Left lung (tissue), 4 donors: ENCODE measurements at regions not wholly inside any gene's neighbourhood (a gene's known extent, or its start where the extent isn't known, plus 50 kb on each side); places are given as distances from the start of the nearest gene placed in this dataset.

Experiments
- ATAC-seq: fragments of 200-7000 bp; cut with Tn5 transposase; one replicate; pipeline ENCODE4 v1.9.1; 2020; ENCODE audit warnings: moderate library complexity
- DNase-seq, 4 donors: peaks; one replicate each; pipeline ENCODE4 v3.0.0-alpha.2; 2013 to 2020
- H3K27ac ChIP-seq, 2 donors: fragments of 200-600 bp; sonication (generic) in 1 of 2; one replicate each; pipeline versions ENCODE4 v1.5.0 to v1.8.0; 2020 to 2021
- H3K27me3 ChIP-seq, 2 donors: fragments of 200-600 bp; sonication (generic) in 1 of 2; one replicate each; pipeline versions ENCODE4 v1.5.0 to v1.8.0; 2020 to 2021
- H3K36me3 ChIP-seq, 2 donors: fragments of 200-600 bp; sonication (generic) in 1 of 2; one replicate each; pipeline versions ENCODE4 v1.5.0 to v1.8.0; 2020 to 2021
- H3K4me1 ChIP-seq, 2 donors: fragments of 200-600 bp; one replicate each; pipeline ENCODE4 v1.8.0; 2021
- H3K4me3 ChIP-seq, 2 donors: fragments of 200-600 bp; sonication (generic) in 1 of 2; one replicate each; pipeline versions ENCODE4 v1.5.0 to v1.8.0; 2020 to 2021; ENCODE audit warnings: mild to moderate bottlenecking in 1 of 2
- H3K9me3 ChIP-seq, 2 donors: fragments of 200-600 bp; sonication (generic) in 1 of 2; one replicate each; pipeline versions ENCODE4 v1.5.0 to v1.8.0; 2020 to 2021
- intact Hi-C, 2 donors: fragments of 100-400 bp; cut with DNase I; formaldehyde crosslinking; loops; one replicate each; pipeline versions ENCODE4 v1.11.2 to v1.14.2; 2022
- TF ChIP-seq, protein P1 (sequence below), 2 donors: fragments of 200-600 bp; sonication (generic) in 1 of 2; IDR thresholded peaks; one replicate each; pipeline versions ENCODE4 v1.5.0 to v1.8.0; 2021; ENCODE audit warnings: antibody characterized with exemption in 2 of 2
- donor health status: DM: no; HTN: yes; CAD: no.
- donor health status: DM: no; HTN: no; CAD: no.

GRCh38 chr10:107855301-107856046, 691.0 kb upstream of the SORCS1 start:
- intact Hi-C loops, result no loop called here
- H3K27ac ChIP-seq, result no peak overlapping the region

DNA sequence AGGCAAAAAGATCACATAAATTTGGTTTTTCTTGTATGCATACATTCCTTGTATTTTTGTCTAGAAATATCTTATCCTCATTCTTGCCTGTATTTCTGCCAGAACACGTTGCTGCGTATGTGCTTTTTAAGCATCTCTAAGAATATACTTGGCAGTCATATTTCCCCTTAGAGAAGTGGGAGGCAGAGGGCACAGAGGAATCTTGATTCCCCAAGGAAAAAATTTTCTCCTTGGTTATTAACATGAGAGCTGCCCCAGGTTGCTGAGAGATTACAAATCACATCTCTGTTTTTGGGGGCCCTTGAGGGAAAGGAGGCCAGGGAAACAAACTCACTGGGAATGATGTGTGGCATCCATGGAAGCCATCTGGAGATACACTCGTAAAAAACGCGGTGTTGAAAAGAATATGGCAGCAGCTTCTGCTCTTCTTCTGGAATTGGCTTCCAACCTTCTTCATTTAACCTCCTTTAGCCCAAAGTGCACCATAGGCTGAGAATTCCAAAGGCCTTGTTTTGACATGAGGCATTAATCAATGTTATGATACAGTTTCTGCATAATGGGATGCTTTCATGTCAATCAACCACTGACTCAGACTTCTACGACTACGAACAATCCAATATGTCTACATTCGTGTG, 684.3 kb upstream of the SORCS1 start:
- ATAC-seq (no peak), DNase-seq (no peak)
- H3K9me3 ChIP-seq, result peaks cover 0 to 17% of the 10 kb centered on the region in 2 donors
- H3K4me1 ChIP-seq, result no peaks in the 10 kb centered on the region
- no peaks in the 10 kb centered on the region for H3K27me3 ChIP-seq
- H3K27ac ChIP-seq, result no peak overlapping the region
- H3K4me3 ChIP-seq, result no peak overlapping the region
- TF ChIP-seq, protein P1, sequence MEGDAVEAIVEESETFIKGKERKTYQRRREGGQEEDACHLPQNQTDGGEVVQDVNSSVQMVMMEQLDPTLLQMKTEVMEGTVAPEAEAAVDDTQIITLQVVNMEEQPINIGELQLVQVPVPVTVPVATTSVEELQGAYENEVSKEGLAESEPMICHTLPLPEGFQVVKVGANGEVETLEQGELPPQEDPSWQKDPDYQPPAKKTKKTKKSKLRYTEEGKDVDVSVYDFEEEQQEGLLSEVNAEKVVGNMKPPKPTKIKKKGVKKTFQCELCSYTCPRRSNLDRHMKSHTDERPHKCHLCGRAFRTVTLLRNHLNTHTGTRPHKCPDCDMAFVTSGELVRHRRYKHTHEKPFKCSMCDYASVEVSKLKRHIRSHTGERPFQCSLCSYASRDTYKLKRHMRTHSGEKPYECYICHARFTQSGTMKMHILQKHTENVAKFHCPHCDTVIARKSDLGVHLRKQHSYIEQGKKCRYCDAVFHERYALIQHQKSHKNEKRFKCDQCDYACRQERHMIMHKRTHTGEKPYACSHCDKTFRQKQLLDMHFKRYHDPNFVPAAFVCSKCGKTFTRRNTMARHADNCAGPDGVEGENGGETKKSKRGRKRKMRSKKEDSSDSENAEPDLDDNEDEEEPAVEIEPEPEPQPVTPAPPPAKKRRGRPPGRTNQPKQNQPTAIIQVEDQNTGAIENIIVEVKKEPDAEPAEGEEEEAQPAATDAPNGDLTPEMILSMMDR (IDR thresholded peaks at IDR 0.05), result no peak
- intact Hi-C loops, result no loop called here
- no peaks in the 10 kb centered on the region for H3K36me3 ChIP-seq

More at GRCh38 chr10:107855301-107856046, 691.0 kb upstream of the SORCS1 start:
- no peaks in the 10 kb centered on the region for H3K27me3 ChIP-seq
- TF ChIP-seq, protein P1 (IDR thresholded peaks at IDR 0.05), result no peak
- no peak for DNase-seq
- H3K4me3 ChIP-seq, result no peak overlapping the region
- H3K4me1 ChIP-seq, result no peaks in the 10 kb centered on the region
- peaks cover 0 to 16% of the 10 kb centered on the region in 2 donors for H3K9me3 ChIP-seq
- no peaks in the 10 kb centered on the region for H3K36me3 ChIP-seq
- no peak for ATAC-seq

GRCh38 chr10:107847620-107848019, 683.1 kb upstream of the SORCS1 start:
- H3K4me1 ChIP-seq, result no peaks in the 10 kb centered on the region
- intact Hi-C loops, result no loop called here
- H3K27ac ChIP-seq, result no peak overlapping the region
- H3K27me3 ChIP-seq, result no peaks in the 10 kb centered on the region
- DNase-seq, result no peak
- no peaks in the 10 kb centered on the region for H3K36me3 ChIP-seq
- H3K4me3 ChIP-seq, result no peak overlapping the region
- TF ChIP-seq, protein P1 (IDR thresholded peaks at IDR 0.05), result no peak
- H3K9me3 ChIP-seq, result peaks cover 0 to 17% of the 10 kb centered on the region in 2 donors
- ATAC-seq, result no peak

DNA sequence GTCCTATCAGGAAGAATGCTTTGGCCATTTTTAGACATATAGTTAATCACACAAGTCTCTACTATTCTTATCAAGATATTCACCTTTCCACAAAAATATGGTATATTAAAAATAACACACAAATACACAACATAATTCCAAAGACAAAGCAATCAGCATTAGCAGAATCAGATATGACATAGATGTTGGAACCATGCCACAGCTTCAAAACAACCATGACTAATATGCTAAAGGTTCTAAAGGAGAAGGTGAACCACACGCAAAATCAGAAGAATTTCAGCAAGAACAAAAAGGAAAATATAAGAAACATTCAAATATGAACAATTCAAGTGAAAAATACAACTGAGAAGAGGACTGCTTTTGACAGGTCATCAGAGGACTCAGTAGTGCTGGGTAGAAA, 670.2 kb upstream of the SORCS1 start:
- ATAC-seq (no peak), DNase-seq (no peak)
- Histone ChIP-seq H3K9me3 (peaks cover 0 to 4% of the 10 kb centered on the region in 2 donors), H3K36me3 (no peaks in the 10 kb centered on the region), H3K27me3 (no peaks in the 10 kb centered on the region), H3K4me1 (no peaks in the 10 kb centered on the region), H3K27ac (no peak overlapping the region), H3K4me3 (no peak overlapping the region)
- intact Hi-C loops, result no loop called here
- TF ChIP-seq, protein P1 (IDR thresholded peaks at IDR 0.05), result no peak

- ATAC-seq (no peak), DNase-seq (no peak)
- TF ChIP-seq, protein P1 (IDR thresholded peaks at IDR 0.05), result no peak
- intact Hi-C loops, result no loop called here
- Histone ChIP-seq H3K9me3 (peaks cover 0 to 4% of the 10 kb centered on the region in 2 donors), H3K4me3 (no peak overlapping the region), H3K27me3 (no peaks in the 10 kb centered on the region), H3K4me1 (no peaks in the 10 kb centered on the region), H3K36me3 (no peaks in the 10 kb centered on the region), H3K27ac (no peak overlapping the region)
Observed at GRCh38 chr10:107831772-107832171, 667.3 kb upstream of the SORCS1 start.
